Lower leg skin (tissue), 3 donors: ENCODE measurements at regions not wholly inside any gene's neighbourhood (a gene's known extent, or its start where the extent isn't known, plus 50 kb on each side); places are given as distances from the start of the nearest gene placed in this dataset.
"Not testable (repeated sequence)": the region's sequence is repeated elsewhere in the genome, so short reads cannot be mapped to it uniquely, and the experiment has no call there.

ENCODE experiments used
- CTCF ChIP-seq, 3 donors: fragments of 450-650 bp; IDR thresholded peaks; one replicate each; pipeline ENCODE4 v1.5.1; 2016; ENCODE audit warnings: antibody characterized with exemption in 3 of 3, mild to moderate bottlenecking in 3 of 3, moderate library complexity in 2 of 3
- POLR2A ChIP-seq, 2 donors: fragments of 450-650 bp; IDR thresholded peaks; one replicate each; pipeline ENCODE4 v1.6.1; 2016 to 2017; ENCODE audit warnings: antibody characterized with exemption in 2 of 2, mild to moderate bottlenecking in 1 of 2, moderate library complexity in 1 of 2

DNA sequence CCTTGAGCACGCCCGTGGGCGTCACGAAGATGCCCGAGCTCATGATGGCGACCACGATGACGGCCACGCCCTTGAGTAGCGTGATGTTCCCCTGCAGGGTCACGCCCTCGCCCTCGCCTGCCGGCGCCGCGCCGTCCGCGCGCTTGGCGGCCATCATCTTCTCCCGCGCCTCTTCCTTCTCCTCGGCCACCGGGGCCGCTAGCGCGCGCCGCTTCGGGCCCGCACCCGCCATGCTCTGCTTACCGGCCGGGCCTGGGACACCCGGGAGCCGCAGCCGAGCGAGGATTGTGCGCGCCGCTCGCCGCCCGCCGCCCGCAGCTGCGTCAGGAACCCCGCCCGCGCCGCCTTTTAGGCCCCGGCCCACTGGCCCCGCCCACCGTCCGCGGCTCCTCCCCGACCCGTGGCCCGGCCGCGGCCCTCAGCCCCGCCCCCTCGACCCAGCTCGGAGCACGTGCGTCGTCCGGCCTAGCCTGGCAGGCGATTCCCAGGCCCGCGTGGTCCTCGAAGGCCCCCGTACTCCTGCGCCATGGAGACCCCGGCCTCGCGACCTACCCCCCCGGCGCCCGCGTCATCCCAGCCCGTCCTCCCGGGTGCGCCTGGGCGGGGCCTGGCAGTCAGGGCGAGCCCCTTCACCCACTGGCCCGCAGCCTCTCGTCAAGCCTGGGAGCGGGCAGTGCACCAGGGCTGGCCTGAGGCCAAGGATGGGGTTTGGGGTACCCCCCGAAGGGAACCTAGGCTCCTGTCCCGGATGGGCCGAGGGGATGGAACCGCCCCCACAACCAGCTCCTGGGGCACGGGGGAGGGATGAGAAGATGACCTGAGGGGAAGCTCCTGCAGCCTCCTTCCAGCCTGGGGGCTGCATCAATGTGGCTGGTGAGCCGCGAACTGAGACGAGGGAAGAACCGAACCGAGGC lies 79.0 kb upstream of the METTL9 start:
- not testable (repeated sequence) for TF ChIP-seq CTCF (IDR thresholded peaks at IDR 0.05)
- TF ChIP-seq POLR2A (IDR thresholded peaks at IDR 0.05), result peak in 1 of 2 donors; percentile 59
